GM18868 (cell line): ENCODE measurements at regions not wholly inside any gene's neighbourhood (a gene's known extent, or its start where the extent isn't known, plus 50 kb on each side); places are given as distances from the start of the nearest gene placed in this dataset.
"Not testable (repeated sequence)": the region's sequence is repeated elsewhere in the genome, so short reads cannot be mapped to it uniquely, and the experiment has no call there.

Source experiments
- ATAC-seq: cut with Tn5 transposase; IDR thresholded peaks from one replicate; pipeline ENCODE4 v1.9.1; 2021; ENCODE audit warnings: mild to moderate bottlenecking, moderate library complexity; ENCODE audit not compliant: unreplicated experiment

DNA sequence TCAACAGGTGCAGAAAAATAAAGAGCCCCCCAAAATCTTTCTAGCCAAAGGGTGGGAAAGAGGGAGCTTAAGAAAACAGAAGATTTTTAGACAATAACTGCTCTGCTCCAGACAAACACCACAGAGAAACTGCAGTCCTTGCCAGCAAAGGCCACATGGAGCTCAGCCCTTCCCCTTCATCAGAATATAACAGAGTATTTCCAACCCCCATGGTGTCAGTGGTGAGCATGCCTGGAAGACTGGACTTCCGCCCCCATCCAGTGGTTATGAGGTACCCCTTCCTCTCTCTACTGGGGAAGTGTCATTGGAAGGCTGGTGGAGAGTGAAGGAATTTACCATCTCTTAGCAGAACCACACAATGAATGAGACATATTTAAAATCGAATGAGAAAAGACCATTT is 1007.3 kb upstream of the CELF2 start:
- no peak for ATAC-seq

DNA sequence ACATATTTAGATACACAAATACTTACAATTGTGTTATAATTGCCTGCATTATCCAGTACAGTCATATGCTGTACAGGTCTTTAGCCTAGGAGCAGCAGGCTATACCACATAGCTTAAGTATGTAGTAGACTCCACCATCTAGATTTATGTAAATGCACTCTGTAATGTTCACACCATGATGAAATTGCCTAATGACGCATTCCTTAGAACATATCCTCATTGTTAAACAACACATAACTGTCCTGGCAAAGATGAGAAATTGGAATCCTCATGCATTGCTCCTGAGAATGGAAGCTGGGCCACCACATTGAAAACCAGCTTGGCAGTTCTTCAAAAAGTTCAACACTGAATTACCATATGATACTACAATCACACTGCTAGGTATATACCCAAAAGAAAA is 1002.8 kb upstream of the CELF2 start:
- ATAC-seq: no peak

DNA sequence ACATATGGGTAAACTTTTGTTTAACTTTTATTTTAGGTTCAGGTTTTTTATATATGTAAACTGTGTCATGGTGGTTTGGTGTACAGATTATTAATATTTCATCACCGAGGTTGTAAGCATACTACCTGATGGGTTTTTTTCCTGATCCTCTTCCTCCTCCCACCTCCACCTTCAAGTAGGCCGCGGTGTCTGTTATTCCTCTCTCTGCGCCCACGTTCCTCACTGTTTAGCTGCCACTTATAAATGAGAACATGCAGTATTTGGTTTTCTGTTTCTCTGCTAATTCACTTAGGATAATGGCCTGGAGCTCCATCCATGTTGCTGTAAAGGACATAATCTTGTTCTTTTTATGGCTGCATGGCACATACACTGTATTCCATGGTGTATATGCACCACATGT is 1000.0 kb upstream of the CELF2 start:
- no peak for ATAC-seq

DNA sequence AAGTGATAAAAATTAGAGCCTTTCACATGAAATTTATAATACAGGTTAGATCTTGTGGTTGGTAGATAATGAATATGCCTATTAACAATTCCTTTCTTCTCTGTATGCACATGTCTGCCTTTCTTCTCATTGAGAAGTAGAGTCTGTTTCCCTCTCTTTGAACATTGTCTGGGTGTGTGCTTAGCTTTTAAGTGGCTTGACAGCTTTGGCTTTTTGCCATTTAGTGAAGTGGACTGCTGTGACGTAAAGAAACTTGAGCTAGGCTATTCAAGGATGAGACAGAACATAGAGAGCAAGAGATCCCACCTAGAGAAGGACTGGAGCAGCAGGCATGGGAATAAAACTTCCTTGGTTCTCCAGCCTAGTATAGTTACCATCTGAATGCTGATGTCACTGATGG is 996.7 kb upstream of the CELF2 start:
- no peak for ATAC-seq

DNA sequence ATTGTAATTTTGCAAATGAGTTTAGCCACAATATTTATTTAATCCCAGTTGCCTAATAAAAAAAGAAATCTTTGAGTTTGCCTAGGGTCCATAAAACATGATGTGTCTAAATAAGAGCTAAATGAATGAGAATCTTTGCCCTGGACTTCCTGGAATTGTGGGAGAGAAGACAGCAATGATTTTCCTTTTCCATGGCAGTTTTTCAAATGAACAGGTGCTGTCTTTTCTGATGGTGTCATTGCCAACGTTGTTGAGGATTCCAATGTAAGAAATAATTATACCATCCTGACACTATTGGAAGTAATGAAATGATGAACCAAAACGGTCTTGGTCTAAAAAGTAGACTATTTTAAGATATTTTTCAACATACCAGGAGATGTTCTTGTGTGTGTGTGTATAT is 984.7 kb upstream of the CELF2 start:
- ATAC-seq: no peak

DNA sequence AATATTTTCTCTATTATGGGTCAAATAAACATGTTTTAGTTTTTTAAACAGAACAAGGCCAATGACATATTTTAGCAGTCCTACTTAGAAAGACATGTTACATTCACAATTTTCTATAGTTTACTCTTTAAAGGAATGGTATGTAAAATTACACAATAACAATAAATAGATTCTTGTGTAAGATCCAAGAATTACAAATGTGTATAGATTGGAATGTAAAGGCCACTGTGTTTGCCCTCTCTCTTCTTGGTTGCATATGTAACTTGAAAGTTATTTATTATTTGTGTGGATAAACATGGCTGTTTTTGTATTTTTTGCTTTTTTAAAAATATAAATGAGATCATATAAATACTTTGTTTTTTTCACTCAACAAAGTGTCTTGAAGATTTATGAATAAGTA is 979.3 kb upstream of the CELF2 start:
- no peak for ATAC-seq

DNA sequence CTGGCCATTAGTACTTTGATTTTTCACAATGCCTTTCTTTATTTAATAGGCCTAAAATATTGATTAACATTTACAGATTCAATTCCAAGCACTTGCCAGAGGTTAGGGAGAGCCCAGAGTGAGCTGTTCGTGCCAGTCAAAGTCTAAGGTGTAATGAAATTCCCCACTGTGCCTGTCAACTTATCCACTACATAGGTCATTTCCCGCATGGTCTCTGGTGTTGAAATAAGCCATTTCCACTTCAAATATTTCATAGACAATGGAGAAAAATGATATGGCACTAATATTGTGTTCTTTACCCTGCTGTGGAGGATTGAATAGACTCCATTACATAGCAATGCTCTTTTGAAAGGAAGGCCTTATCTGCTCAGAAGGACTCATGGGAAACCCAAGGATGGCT is 978.1 kb upstream of the CELF2 start:
- no peak for ATAC-seq

DNA sequence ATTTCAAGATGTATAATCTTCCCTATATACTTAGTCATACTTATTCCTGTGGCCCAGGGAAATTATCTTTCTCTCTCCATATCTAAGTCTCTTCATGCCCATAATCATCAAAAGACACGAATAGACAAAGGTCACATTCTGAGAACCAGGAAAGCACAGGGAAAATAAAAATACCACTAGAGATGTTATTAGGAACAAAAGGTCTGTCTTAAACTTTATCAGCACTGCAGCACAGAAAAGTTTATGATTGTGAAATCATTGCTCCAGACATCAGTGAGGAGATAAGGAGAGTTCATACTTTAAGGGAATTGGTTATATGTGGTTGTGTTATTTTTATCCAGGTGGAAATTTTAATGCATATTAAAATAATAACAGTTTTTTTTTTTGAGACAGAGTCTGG is 974.6 kb upstream of the CELF2 start:
- no peak for ATAC-seq

DNA sequence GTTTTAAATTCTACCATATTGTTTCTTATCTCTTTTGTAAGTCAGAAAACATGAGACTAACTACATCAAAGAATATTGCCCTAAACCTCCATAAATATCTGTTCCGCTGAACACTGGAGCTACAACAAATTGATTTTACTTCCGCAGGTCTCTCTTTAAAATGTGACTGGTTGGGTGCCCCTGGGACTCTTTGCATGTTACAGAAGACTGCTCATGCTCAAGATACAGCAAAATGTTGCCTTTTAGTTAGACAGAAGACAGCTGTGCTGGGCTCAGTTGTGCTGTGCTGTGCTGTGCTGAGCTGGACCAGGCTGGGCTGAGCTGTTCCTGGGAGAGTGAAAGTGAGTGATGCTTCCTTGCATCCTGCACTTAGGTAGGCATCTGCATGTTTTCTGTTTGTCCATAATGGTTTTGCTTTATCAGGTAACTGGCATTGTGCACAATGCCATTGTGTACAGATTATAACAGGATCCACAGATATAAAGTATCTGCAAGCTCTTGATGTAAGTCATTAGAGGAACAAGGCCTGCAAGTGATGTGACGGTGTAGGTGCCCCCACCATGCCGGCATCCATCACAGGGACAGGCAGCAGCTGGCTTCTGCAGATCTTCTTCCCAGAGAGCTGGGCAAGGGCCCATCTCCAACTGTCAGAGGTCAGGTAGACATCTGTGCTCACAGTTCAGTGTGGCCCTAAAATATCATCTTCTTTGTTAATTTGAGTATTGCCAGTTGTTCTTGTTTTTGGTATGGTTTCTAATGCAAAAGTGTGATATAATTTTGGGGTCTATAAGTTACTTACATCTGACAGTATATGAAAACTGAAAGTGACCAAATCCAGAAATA is 972.5 kb upstream of the CELF2 start:
- no peak for ATAC-seq

DNA sequence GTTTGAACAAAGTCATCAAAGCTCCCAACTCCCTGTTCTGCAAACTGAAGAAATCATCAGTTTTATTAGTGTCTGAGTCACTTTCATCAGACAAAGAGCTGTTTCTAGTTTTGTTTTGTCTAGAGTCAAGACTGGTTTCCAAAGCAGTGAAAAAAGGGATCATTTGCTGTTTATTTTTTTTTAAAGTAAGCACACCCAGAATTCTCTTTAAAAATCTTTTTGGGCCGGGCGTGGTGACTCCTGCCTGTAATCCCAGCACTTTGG is 972.0 kb upstream of the CELF2 start:
- ATAC-seq: no peak

DNA sequence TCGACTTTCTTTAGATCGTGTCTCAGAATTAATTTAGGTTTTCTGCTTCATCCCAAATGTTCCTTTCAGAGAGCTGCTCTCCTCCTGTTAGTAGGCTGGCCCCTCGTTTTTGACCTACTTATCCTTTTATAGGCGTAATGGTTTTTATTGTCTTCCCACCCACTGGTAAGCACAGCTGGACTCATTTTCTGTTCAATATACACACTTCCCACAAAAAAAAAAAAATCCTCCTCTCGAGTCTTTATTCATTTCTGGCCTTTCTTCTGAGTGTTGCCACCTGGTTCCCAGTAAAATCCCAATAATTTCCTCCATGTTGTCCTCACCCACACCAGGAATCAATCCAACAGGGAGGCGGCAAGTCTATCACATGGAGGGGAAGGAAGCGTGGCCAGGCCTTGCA is 970.2 kb upstream of the CELF2 start:
- no peak for ATAC-seq

DNA sequence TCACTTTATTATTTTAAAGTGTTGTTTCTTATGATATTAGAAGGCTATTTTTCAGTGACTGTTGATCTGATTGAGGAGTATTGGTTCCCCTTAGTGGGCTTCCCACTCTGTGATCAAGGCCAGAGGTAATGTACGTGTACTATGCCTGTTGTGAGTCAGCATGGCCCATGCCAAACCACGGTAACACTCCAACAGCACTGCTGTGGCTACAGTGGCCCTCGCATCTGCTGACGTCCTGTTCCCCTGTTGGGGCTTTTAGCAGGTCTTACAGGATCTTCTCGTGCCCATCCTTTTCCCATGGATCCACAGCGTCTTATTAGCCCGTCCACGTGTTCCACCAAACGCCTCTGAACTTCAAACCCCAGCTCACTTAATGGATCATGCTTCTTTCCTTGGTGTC is 964.6 kb upstream of the CELF2 start:
- no peak for ATAC-seq

DNA sequence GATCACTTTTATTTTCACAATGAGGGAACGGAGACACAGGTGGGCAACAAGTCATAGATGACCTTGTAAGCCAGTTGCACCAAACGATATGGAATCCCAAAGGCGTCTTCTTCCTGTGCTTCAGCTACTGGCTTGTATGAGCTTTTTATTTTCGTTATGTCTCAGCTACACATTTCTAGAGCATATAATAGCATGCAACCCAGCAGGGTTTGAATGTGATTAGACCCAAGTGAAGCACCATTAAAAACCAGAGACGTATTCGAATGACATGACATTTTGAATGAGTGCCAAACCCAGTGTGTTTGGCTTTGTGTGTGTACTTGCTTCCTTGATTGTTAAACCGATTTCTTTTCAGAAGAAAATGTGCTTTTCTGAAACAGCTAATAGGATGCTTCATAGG is 963.2 kb upstream of the CELF2 start:
- ATAC-seq: no peak

DNA sequence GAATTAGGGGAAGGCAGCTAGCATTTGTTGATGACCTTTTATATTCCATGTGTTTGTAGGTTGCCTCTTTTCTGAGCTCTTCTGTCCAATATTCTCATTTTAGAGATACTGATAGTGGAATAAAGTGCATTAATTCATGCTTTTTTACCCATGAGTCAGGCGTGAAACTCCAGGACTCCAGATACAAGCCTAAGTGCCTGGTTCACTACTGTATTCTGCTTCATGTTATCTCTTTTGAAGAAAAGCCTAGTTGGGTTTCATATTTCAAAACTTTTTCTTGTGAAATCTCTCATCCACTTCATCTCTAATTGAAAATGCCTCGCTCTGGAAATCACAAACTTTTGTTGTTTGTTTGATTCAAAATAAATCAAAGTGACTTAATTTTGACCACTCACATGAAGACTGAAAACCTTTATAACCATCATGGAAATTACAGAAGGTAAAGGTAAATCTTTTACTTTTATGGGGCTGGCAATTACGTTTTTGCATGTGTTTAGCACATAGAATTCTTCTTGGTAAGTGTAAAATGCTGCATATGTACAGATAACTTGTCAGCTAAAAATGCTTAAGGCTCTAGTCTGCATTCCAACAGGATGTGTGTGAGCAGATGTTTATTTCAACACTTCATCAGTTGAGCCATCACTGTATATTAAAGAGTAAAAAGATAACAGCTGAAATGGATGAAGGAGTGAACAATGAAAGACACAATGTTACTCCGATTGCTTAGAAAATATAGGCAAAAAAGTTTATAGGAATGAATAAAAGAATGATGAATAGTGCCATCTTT is 961.8 kb upstream of the CELF2 start:
- ATAC-seq: no peak

DNA sequence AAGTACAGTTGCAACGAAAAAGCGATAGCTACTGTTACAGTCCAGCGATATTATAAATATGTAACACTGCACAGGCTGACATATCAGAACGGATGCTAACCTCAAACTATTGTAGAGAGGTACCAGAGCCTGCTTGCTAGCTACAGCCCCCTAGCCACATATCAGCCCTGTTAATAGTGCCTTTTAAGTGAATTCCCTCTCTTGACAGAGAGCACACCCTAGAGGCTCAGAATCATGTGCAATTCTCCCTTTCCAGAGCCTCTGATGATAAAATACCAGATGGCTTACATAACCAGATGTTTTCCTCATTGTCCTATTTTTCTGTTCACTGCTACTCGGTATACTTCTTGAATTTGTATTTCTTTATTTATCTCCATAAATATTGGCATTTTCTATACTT is 960.7 kb upstream of the CELF2 start:
- no peak for ATAC-seq

DNA sequence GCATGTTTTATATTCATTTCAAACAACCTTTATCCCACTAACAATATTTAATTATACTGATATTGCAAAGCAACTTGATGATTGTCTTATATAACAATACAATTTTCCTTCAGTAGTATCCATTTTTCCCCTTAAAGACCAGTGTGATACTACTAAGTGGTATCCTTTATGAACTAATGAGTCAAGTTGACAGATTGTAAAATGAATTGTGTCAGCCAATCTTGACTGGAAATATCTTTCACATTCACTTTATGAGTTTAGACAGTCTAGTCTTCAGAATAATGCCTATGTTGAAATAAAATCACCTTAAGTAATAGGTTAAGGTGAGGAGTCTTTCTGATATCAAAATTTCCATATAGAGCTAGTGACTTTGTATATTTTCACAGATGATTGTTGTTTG is 950.0 kb upstream of the CELF2 start:
- ATAC-seq: no peak

DNA sequence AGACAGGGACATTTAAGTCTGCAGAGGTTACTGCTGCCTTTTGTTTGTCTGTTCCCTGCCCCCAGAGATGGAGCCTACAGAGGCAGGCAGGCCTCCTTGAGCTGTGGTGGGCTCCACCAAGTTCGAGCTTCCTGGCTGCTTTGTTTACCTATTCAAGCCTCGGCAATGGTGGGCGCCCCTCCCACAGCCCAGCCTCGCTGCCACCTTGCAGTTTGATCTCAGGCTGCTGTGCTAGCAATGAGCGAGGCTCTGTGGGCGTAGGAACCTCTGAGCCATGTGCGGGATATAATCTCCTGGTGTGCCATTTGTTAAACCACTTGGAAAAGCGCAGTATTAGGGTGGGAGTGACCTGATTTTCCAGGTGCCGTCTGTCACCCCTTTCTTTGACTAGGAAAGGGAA is 942.8 kb upstream of the CELF2 start:
- ATAC-seq: not testable (repeated sequence)

DNA sequence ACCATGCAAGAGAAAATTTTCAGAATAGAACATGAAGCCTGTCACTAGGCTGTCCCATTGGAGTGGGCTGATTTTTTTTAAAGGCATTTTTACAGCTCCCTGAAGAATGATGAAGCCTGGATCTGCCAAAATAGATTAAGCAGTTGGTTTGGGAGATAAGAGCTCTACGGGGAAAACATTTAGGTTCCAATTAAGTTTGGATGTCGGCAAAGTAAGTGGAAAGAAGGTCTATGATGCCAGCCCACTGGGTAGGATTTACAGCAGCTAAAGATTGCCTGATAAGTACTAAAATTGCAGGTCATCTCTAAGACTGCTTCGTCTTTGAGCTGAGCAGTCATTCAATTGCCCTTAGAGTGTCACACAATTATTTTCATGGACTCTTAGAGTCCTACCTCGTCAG is 939.2 kb upstream of the CELF2 start:
- no peak for ATAC-seq

DNA sequence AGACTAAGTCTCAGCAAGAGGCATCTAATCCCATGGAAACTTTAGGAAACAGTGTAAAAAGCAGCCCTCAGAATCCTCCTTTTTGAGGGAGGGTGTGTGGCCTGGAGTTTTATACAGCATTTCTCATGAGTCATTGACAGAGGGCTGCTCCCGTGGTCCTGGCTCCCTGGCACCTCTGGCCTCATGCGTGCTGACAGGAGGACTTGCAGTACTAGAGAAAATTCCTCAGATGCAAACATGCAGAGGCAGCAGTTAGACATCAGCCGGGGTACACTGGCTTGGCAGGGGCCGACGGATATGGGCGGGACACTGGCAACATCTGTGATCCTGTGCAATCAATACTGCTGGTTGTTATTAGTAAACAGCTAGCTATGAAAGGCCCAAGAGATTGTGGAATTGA is 925.1 kb upstream of the CELF2 start:
- no peak for ATAC-seq

DNA sequence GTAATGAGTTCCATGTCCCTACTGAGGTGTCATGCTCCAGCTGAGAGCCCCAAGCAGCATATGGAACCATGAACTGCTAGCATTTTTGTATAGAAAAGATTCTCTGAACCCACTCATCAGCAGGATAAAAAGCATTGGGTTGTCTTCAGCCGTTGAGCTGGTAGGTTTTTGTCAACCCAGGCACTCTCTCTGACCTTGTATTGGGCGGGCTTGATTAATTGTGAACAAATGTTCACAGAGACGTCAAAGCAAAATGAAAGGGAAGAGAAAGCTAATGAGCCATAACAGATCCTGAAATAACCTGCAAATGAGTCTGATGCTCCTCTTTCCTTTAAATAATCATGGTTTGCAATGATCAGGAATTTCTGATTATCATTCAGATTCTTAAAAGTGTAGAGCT is 924.7 kb upstream of the CELF2 start:
- ATAC-seq: no peak

DNA sequence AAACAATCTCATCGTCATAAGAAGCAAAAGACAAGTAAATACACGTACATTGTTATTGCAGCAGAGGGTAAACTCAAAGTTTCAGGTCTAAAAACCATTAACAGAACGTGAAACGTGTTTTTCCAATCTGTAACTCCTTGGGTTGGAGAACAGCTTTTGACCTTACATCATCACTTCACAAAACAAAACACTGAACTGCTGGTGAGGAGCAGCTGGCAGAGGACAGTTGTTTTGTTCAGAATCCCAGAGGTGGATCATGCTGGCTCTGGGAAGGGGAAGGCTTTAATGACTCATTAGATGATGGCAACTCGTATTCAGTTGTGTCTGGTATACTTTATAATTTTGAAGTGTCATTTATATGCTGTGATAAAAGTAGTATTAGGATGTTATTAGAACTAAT is 923.0 kb upstream of the CELF2 start:
- ATAC-seq: no peak

DNA sequence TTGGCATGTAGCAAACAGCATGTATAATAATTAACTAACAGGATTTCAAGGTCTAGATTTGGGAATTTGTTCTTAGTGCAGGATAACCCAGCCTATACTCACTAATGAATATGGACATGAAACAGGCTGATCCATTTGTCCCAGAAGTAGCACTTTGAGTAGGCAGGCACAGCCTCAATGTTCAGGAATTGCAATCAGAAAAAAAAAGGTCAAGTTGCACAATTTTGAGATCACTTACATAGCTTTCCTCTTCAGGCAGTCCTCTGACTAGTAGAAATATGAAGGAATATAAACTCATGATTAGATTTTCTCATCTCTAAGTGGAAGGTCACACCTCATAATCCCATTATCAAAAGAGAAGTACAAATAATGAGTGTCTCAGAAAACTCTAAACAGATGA is 921.4 kb upstream of the CELF2 start:
- ATAC-seq: no peak

DNA sequence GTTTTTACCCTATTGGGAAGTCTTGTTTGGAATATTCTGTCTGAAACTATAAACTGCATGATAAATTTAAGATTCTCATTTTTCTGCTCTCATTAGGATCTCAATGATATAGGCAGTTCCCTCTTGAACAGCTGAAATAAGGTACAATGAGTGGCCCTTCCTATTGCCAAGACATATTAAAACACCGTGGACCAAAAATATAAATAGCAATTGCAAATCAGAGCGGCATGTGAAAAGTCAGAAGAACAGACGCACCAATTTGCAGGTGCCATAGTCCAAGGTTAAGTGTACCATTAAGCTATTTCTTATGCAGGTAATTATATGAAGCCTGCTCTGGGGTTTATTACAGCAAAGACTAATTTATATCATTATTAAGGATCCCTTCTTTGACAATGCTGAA is 920.8 kb upstream of the CELF2 start:
- ATAC-seq: no peak
